ENCODE measurements at regions not wholly inside any gene's neighbourhood (a gene's known extent, or its start where the extent isn't known, plus 50 kb on each side); places are given as distances from the start of the nearest gene placed in this dataset.

DNA sequence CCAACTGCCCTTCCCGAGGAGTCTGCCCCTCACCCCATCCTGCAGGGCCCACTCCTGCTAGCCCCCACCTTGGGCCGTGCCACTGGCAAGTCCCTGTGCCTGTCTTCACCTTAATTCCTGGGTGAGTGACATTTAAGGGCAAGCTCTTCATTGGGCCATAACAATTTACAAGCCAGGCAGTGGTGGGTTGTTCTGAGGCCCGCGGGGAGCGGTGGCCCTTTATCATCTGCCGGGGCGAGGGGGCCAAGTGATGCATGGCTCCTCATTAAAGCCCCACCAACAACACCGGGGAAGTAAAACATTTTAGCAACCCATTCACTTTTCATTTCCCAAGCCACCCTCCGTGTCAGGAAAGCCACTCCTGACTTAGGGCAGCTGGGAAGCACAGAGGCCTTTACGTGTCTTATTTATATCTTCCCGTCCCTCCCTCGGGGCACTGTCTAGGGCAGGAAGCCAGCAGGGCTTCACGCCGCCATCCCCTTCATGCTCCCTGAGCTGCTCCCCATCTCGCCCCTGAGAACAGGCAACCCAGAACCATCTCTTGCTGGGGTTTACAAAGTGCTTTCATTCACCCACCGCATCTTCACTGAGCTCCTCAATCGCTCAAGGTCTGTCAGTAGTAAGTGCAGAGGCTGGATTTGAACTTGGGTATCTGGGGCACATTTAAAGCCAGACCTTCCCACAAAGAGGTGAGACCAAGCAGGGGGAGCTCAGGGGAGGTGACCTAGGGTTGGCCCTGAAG, 55.5 kb upstream of the CCDC167 start:
- DNase-seq, result peak; percentile 64

DNA sequence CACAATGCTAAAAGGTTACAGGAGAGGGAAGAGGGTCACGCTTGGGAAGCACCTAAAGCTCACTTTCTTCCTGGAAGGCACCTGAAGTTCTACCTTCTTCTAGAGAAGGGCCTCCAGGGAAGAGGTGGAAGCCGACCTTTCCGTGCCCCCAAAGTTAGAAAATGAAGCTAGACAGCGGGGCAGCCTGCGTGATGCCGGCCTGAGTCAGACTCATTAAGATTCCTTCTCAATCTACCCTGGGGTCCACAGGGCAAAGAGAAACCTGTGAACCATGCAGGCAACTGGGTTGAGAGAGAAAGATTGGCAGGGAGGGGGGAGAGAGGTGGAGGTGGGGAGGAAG, 54.8 kb upstream of the CCDC167 start:
- peak; percentile 91 for DNase-seq

- DNase-seq, result no peak
These were observed 52.6 kb upstream of the CCDC167 start for GRCh38 chr6:37552267-37552666.

- no peak for DNase-seq
These were observed 52.2 kb upstream of the CCDC167 start for GRCh38 chr6:37551867-37552266.

- DNase-seq, result no peak
These were observed 51.8 kb upstream of the CCDC167 start for GRCh38 chr6:37551446-37551845.

GRCh38 chr6:37551002-37551401, 51.3 kb upstream of the CCDC167 start:
- DNase-seq, result no peak

DNA sequence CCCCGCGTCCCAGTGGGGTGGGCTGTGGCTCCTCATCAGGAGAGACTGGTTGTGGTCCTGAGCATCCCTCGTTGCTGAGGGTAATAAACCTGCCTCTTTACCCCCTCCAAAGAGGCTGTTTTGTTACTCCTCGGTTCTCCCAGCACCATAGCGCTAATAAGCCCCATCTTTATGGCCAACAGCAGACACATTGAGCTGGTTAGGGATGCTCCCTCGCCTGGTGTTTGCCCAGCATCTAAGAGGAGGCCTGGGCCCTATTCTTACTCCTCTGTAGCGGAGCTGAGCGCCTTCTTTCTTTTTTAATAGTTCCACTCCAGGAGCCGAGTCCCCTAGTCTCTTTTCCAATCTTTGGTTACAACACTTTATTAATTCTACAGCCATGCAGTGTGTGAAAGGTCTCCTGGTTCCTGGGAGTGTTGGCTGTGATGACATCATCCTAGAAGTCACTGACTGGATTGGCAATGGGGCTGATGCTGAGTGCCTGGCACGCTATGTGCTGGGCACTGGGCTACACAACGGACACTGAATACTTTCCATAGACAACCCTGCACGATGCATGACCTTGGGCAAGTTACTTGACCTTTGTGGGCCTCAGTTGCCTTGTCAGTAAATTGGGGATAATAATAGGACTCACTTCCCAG, 50.6 kb upstream of the CCDC167 start:
- DNase-seq, result no peak

GRCh38 chr6:37549558-37549957, 49.9 kb upstream of the CCDC167 start:
- no peak for DNase-seq

Data from islet precursor cell (in vitro differentiated cells).